Cardiac fibroblast (primary cell): ENCODE measurements at regions not wholly inside any gene's neighbourhood (a gene's known extent, or its start where the extent isn't known, plus 50 kb on each side); places are given as distances from the start of the nearest gene placed in this dataset.

Experiments used
- DNase-seq, 2 donors: peaks; one replicate each; pipeline versions ENCODE4 v3.0.0 to v3.0.0-alpha.2; 2010; ENCODE audit warnings: low read depth in 2 of 2
- H3K4me3 ChIP-seq, 2 donors: replicated peaks in 1 of 2; 1 replicate in 1 of 2; 2 replicates in 1 of 2; pipeline ENCODE4 v1.5.1; 2011; ENCODE audit warnings: low read depth in 2 of 2, low read length in 2 of 2, mild to moderate bottlenecking in 2 of 2, moderate library complexity in 1 of 2
- CTCF ChIP-seq: IDR thresholded peaks from one replicate; pipeline ENCODE4 v1.5.1; 2011; ENCODE audit warnings: low read depth, mild to moderate bottlenecking, low read length, inconsistent platforms

GRCh38 chr3:70603103-70603502 is 290.7 kb upstream of the MDFIC2 start:
- DNase-seq, result no peak
- TF ChIP-seq CTCF, result no peak
- H3K4me3 ChIP-seq, result no peak overlapping the region

- DNase-seq, result no peak
- TF ChIP-seq CTCF, result no peak
- no peak overlapping the region for H3K4me3 ChIP-seq
These were observed 284.9 kb upstream of the MDFIC2 start for GRCh38 chr3:70597312-70597711.

- no peak overlapping the region for H3K4me3 ChIP-seq
- DNase-seq, result no peak
- no peak for TF ChIP-seq CTCF
These were observed 271.2 kb upstream of the MDFIC2 start for GRCh38 chr3:70583682-70584081.

GRCh38 chr3:70582803-70583202 is 270.4 kb upstream of the MDFIC2 start:
- no peak for TF ChIP-seq CTCF

GRCh38 chr3:70580021-70580420 is 267.6 kb upstream of the MDFIC2 start:
- TF ChIP-seq CTCF, result no peak
- no peak overlapping the region for H3K4me3 ChIP-seq
- no peak for DNase-seq

More at GRCh38 chr3:70582803-70583202, 270.4 kb upstream of the MDFIC2 start:
- DNase-seq, result no peak
- H3K4me3 ChIP-seq, result no peak overlapping the region

GRCh38 chr3:70571696-70572095 is 259.3 kb upstream of the MDFIC2 start:
- no peak for DNase-seq
- TF ChIP-seq CTCF, result no peak

GRCh38 chr3:70570584-70570983 is 258.1 kb upstream of the MDFIC2 start:
- DNase-seq, result no peak
- TF ChIP-seq CTCF, result no peak
- H3K4me3 ChIP-seq, result no peak overlapping the region

More at GRCh38 chr3:70571696-70572095, 259.3 kb upstream of the MDFIC2 start:
- no peak overlapping the region for H3K4me3 ChIP-seq
